NCI-H446 treated with DMSO at 0.1 percent for 48 hours (cell line): ENCODE measurements at regions not wholly inside any gene's neighbourhood (a gene's known extent, or its start where the extent isn't known, plus 50 kb on each side); places are given as distances from the start of the nearest gene placed in this dataset.
A peak's percentile ranks its signal among the peaks of the same experiment; 100 is the strongest.

ENCODE experiments used
- DNase-seq: peaks from one replicate; lab custom pipeline; 2025; lab: John Stamatoyannopoulos, UW

DNA sequence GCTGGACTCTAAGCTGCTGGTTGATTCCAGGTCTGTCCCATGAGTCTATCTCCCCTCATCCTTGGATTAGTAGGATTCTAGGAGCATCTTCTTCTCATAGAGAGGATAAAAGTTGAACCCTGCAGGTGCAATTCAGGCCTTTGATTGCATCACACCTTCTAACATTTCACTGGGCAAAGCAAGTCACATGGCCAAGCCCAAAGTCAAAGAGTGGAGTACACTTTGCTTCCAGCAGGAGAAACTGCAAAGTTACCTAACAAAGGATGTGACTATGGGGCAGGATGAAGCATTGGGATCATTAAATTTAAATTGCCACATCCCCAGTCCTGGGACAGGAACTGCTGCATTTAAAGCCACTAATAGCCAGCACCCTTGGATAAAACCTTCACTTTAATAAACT, 51.0 kb upstream of the EGFLAM start:
- no peak for DNase-seq

DNA sequence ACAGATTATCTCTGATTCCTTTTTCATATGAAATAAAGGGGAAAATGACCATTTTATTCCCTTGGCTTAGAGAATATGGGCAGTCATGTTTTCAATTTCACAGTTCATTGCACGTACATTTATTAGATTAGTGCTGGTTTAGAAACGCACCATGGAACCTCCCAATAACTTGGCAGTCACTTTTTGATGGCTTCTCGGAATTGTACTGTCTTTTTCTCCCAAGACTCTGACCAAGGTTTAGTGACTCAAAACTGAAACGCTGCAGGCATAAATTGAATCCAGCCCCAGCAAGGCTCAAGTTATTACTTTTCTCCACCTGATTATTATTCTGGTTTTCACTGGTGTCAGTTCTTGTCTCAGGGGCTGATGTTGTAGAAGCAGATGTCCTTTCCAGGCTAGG, 55.6 kb upstream of the EGFLAM start:
- no peak for DNase-seq

DNA sequence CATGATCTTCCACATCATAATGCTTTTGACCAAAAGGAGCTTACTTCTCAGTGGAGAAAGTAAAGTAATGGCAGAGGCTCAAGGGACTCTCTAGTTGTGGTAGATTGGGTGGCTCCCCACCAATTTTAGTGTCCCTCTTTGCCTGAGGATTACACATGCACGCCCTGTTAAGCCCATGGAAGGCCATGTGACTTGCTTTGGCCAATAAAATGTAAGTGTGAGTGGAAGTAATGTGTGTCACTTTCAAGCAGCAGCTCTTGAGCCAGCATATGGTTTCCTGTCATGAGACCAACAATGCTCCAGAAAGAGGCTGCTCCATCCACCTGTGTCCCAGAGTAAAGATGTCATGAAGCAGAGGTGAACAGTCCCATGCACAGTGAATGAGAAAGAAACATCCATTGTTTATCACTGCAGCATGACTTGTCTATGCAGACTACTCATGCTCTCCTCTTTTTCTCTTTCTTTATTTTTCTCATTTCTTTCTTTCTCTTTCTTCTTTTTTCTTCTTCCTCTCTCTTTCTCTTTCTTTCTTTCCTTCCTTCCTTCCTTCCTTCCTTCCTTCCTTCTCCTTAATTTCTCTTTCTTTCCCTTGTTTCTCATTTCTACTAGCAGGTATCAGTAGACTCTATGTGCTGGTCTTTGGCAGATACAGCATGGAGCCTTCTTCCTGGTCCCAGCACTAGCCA, 57.3 kb upstream of the EGFLAM start:
- no peak for DNase-seq

DNA sequence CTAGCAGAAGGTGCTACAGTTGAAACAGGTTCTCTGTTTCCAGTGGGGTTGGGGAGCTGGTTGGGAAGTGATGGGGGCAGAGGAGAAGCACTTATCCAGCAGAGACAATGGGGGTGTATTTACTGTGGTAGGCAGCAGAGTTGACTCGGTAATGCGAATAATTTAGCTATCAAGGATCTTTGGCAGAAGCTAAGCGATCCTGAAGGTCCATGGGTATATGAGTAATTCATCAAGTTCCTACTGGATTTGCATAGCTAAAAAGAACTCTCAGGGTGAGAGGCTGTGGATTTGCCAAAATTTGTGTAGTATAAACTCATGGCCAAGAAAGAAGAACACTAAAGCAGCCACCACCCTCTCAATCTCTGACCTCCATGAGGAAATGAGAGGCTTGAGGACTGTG, 61.2 kb upstream of the EGFLAM start:
- DNase-seq = no peak

DNA sequence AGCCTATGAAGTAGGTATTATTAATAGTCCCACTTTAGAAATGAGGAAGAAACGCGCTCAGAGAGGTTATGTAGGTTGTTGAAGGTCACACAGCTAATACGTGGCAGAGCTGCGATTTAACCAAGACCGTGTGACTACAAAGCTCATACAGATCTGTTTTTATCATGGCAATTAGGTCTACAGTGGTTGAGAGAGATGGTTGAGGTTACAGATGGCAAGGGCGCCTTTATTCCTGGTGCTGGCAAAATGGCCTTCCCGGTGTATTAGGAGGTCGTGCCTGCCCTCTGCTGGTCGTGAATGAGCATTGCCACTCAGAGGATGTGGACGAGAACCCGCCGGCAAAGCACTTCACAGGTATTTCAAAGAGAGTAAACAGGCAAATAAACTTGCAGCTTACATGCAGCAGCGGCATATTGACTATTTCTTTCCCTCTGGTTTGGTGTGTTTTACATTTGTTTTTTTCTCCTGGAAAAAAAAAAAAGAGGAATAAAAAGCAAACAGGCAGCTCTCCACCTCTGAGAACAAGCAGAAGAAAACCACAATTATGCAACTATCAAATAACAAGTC, 65.3 kb upstream of the EGFLAM start:
- peak; percentile 70 for DNase-seq

DNA sequence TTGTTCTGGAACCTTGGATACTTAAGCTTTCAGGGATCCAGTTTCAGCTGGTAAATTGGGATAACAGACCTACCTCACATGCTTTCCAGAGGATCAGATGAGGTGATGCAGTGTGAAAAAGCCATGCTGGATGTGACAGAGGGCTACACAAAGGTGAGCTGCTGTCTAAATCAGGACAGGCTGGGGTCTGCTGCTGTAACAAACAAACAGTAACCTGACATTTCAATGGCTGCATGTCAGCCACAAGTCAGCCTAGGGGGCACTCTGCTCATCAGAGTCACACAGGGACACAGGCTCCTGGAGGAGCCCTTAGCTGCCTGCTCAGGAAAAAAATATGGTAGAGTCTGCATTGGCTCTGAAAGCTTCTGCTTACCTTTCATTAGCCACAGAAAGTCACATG, 66.7 kb upstream of the EGFLAM start:
- no peak for DNase-seq

DNA sequence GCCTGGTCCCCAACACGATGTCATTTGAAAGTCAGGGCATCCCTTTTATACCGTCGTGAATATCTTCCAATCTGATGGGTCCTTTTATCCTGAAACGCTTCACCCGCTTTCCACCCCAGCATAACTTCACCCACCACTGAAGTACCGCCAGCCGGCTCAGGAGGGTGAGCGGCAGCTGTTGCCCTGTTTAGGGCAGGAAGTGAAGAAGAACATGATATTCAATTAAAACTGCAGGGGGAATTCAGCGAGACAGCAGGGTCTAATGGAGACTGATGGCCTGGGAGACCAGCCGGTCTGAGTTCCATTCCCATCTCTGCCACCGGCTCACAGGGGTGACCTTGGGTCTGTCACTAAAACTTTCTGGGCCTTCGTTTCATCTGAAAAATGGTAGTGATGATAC, 68.2 kb upstream of the EGFLAM start:
- DNase-seq = no peak

DNA sequence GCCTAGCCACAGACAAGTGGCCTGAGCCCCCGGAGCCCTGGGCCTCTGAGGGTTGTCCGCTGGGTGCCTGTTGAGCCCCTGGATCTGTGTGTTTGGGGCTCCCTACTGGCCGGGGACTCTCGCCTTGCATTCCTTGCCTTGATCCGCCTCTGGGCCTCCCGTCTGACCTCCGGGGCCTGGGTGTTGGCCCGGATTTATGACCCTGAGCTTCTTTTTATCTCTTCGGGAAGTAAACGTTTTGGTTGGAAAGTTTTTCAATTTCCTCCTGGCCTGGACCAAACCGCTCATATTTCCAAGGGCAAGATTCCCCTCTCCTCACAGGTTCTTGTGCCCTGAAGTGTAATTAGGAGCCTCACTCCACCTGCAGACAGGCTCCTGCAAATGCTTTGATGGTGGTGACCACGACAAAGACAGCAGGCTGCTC, 69.3 kb upstream of the EGFLAM start:
- DNase-seq = no peak

DNA sequence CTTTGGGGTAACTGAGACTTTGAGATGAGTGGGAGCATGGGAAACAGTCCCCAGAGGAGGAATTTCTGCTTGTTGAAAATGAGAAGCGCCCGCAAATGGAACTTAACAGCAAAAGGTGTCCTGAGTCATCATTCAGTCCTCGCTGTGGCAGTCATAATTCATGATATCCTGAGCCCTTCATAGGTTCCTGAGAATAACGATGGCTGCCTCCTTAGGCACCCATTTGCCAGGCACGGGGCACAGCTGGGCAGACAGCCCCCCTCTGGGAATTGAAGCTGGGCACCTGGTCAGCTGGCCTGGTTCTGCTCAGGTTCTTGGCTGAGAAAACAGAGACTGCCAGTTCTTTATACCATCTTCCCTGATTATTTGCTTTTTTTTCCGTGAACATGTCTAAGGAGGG, 69.8 kb upstream of the EGFLAM start:
- DNase-seq = no peak

DNA sequence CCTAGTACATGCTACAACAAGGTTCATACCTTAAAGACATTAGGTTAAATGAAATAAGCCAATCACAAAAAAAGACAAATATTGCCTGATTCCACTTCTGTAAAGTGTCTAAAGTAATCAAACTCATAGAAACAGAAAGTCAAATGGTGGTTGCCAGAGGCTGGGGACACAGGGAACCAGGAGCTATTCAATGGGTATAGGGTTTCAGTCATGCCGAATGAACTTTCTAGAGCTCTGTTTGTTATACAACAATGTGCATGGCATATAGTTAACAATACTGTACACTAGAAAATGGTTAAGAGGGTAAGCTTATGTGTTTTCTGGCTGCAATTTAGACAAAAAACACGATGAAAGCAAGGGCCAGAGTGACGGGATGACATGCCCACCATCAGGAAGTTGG, 70.8 kb upstream of the EGFLAM start:
- no peak for DNase-seq

DNA sequence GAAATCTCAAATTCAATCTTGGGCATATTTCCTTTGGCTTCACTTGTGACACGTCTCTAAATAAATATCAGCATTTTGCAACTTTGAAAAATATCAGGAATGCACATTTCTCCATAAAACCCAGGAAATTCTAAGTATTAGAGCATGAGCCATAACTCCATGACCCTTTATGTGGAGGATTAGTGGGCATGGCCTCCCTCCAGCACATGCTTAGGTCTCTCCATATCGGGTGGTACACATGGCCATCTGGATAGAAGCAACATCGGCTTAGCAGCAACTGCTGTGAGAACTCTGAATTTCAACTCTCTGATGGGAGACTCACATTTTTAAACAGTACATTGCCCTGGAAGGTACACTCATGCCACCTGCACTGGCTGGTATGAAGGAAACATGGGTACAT, 73.7 kb upstream of the EGFLAM start:
- no peak for DNase-seq

DNA sequence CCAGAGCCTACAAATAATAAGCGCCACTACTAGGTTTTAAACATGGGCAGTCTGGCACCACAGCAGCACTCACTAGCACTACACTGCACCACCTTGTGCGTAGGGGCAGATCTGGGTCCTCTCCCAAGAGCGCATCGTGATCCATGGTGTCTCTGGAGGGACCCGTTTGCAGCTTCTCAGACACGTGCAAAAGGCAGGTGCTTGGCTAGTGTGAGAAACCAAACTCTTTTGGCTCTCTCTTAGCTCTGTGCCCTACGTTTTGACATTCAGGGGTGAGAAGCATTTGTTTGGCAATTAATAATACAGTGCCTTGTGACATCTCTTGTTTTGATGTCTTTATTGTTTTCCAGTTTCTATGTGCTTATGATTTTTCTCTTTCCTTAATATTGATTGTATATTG, 75.4 kb upstream of the EGFLAM start:
- DNase-seq = no peak

DNA sequence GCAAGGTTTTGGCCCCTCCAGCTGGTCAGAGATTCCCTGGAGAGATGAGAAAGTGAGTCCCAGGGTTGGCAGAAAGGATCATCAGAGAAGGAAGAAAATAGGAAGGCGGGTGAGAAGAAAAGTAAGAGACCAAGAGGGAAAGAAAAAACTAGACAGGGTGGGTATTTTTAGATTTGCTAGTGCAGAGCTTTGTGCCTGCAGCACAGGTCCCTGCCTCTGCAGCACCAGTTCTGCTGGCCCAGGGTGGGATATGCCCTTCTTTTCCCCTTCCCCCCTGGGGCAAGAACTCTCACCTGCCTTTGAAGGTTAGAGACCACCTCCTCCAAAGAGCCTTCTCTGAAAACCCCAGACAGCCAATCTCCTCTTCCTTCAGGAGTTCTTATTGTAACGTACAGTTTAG, 90.3 kb upstream of the EGFLAM start:
- no peak for DNase-seq

DNA sequence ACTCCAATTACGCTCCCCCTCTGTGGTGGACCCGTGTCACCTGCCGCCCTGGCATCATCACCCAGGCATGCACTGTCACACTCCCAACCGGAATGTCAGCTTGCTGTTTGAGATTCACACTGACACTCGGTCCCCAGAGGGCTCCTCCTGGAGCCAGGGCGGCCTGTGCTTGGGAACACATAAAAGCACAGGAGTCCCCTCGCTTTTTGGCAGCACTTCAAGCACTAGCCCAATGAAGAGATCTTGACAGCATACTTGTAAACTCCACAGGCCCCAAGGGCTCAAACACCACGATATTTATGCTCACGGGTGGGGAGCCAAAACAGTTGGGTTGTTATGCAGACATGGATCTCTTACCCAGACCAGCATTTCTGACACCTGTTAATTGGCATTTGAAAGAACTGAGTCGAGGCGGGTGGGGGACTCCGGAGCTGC, 90.8 kb upstream of the EGFLAM start:
- no peak for DNase-seq

DNA sequence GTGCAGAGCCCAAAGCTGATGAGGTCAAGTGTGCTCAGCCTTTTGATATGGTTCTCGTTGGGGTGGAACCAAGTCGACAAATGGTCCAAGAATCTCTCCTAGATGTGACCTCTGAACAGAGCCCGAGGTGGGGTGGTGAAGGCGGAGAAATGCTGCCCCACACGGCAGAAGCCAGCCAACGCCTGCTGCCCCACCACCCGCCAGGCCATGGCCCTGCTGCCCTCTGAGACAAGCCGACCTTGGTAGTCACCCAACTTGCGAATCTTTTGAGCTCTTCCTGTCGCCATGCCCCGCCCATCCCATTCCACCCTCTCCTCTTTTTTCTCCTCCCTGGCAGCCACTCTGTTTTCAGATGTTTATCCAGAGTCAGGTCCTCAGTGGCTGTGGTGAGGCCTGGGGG, 91.5 kb upstream of the EGFLAM start:
- no peak for DNase-seq

DNA sequence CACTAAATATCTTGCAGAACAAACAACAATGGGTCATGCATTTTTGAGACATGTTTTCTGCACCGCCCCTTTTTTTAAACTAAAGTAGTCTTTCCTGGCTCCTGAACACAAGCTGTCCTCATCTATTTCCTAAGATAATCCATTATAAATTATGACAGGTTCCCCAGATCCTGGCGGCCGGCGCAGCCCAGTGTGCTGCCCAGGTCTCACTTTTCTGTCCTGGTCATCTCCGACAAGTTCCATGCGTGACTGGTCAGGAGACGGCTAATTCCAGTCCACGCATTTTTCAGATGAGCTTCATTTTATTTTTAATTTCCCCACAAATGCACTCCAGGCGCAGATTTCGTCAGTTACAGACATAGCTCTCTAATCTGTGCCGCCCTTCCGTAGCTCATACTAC, 92.9 kb upstream of the EGFLAM start:
- no peak for DNase-seq

DNA sequence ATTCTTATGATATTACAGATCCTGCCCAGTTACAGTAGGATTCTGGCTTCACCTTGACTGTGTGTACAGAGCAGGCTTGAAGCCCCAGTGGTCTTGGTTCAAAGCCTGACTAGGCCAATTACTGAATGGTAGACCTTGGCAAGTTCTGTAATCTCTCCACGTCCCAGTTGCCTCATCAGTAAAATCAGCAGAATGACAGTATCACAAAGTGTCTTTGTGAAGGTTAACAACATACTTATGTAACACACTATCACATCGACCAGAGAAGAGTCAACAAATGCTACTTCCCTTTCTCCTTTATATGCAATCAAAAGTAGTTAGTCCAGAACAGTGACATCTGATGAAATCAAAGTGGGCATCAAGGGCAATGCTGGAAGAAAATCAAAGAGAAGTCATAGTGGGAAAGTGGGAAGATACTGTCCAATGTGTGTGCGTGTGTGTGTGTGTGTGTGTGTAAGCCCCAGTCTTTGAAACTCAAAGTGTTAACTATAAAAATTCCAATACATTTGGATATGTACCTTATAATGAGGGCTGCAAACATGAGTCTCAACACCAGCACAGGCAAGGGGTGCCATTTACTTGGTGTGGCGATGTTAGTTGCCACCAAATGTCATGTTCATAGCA, 93.5 kb upstream of the EGFLAM start:
- DNase-seq = no peak

DNA sequence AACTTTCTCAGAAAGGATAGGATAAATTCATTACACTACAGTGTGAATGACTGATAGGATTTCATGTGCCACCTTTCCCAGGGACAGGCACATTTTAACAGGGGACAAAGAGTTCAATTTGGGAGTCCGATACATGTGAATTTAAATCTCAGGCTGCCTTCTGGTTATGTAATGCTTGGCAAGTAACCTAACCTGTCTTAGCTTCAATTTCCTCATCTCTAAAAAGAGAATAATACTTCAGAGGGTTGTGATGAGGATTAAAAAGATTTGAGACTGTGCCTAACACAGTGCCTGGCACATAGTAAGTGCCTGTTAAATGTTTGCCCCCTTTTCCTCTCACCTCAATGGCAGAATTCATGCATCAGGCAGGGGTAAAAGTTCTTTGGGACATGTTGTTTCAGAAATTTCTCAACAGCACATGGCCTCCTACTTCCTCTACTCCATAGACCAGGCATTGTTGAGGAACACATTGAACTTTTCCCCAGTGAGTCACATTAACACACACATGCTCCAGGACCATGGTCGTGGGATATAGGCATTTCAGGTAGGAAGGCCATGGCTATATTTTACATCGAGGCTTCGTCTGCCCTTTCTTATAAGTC, 94.6 kb upstream of the EGFLAM start:
- no peak for DNase-seq

DNA sequence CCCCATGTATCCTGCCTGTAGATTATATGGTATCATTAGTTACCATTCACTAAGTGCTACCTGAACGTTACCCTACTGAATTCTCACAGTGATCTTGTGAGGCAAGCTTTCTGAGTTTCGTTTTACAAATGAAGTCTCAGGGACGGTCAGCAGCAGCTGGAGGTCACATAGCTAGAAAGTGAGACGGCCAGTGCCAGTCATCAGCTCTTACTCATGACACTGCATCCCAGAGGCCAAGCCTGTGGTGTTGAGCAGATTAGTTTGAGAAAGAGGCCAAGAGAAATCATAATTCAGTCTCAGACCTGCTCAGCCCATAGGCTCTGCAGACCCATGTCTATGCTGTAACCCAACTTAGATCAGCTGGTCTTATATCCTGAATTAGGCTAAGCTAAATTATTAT, 95.7 kb upstream of the EGFLAM start:
- no peak for DNase-seq

DNA sequence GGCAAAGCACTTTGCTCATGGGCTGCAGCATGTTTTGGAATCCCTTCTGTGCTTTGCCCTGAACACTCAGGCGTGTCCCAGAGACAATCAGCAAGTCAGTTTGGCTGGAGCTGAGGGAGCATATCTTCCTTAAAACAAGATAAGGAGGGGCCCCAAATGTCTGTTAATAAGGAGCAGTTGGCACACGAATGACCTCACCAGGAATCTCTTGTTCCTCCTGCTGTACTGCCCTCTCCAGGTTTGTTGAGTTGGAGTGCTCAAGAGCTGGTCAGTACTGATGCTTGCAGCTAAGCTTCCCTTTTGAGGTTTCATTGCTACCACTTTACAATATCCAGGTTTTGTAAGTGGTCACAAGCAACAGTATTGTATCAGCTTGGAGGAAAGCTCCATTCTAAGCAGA, 101.3 kb upstream of the EGFLAM start:
- DNase-seq = no peak

DNA sequence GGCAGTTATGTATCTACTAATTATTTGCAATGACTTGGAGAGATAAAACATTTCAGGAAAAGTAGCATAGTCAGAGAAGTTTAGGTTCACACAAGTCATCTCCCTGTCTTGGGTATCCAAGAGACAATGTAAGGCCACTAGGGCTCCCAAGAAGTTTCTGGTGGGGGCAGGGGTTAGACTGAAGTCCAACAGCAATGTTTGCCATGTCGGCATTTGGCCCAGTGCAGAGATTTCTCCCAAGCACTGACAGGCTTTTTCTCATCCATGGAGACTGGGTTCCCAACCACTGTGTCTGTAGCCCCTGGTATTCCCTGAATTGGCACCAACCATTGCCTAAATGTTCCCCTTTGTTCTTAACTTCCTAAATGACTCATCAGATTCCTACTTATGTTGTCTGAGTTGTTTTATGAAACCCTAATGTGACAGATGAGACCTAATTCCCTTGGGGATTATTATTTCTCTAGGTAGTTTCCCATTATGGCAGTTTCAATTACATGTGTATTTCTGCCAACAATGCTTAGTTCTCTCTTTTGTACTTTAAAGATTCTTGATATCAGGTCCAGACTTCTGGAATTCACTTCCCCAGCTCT, 103.6 kb upstream of the EGFLAM start:
- no peak for DNase-seq

DNA sequence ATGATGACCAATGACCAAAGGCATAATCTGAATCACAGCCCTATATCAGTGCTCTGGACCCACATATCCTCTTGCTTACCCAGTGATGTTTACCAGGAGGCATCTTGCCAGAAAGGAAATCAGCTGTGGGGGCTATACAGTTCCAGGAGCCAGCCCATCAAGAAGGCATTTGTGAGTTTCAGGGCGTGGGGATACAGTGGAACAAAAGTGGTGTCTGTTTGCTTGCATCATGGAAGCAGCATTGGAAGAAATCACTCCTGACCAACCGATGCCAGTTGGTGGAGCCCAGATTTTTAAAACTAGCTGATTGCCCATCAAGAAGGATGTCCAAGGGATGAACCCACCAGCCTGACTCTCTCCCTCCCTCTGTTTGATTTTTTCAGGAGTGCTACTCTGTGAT, 106.5 kb upstream of the EGFLAM start:
- DNase-seq = no peak

DNA sequence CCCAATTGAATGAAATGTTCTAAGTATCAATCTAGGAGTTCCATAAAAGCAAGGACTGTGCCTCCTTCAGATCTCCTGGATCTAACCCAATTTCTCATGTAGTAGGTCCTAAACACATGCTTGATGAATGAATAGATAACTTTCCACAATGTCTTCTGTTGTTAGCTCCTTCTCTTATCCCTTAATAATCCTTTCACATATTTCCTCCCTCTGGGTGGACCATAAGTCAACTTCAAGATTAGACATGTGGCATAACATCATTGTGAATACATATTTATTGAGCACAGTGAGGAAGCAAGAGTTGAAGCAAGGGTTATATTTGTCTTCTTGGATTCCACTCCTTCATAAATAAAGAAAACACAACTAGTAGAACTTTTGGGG, 108.6 kb upstream of the EGFLAM start:
- no peak for DNase-seq
